HG02763 (cell line): ENCODE measurements at regions not wholly inside any gene's neighbourhood (a gene's known extent, or its start where the extent isn't known, plus 50 kb on each side); places are given as distances from the start of the nearest gene placed in this dataset.
"Not testable (repeated sequence)": the region's sequence is repeated elsewhere in the genome, so short reads cannot be mapped to it uniquely, and the experiment has no call there.

ENCODE experiments used
- ATAC-seq: cut with Tn5 transposase; IDR thresholded peaks from one replicate; pipeline ENCODE4 v1.9.1; 2021; ENCODE audit warnings: mild to moderate bottlenecking, moderate library complexity; ENCODE audit not compliant: unreplicated experiment

- ATAC-seq = peak; percentile 85
These were observed 160.2 kb upstream of the KLF3 start for GRCh38 chr4:38503689-38504395.

GRCh38 chr4:38504396-38504715 lies 159.6 kb upstream of the KLF3 start:
- ATAC-seq = no peak

GRCh38 chr4:38509551-38509950 lies 154.4 kb upstream of the KLF3 start:
- ATAC-seq = no peak

GRCh38 chr4:38510201-38510600 lies 153.8 kb upstream of the KLF3 start:
- no peak for ATAC-seq

- no peak for ATAC-seq
These were observed 152.3 kb upstream of the KLF3 start for GRCh38 chr4:38511702-38512101.

GRCh38 chr4:38512840-38513239 lies 151.2 kb upstream of the KLF3 start:
- ATAC-seq = no peak

- ATAC-seq = no peak
These were observed 149.4 kb upstream of the KLF3 start for GRCh38 chr4:38514465-38515146.

- no peak for ATAC-seq
These were observed 147.8 kb upstream of the KLF3 start for GRCh38 chr4:38516190-38516589.

- no peak for ATAC-seq
These were observed 144.3 kb upstream of the KLF3 start for GRCh38 chr4:38519666-38520065.

- no peak for ATAC-seq
These were observed 140.9 kb upstream of the KLF3 start for GRCh38 chr4:38523054-38523453.

GRCh38 chr4:38523524-38524448 lies 140.2 kb upstream of the KLF3 start:
- ATAC-seq = peak; percentile 96

- ATAC-seq = no peak
These were observed 137.6 kb upstream of the KLF3 start for GRCh38 chr4:38526412-38526811.

- peak; percentile 72 for ATAC-seq
These were observed 134.5 kb upstream of the KLF3 start for GRCh38 chr4:38529189-38530115.

- no peak for ATAC-seq
These were observed 133.5 kb upstream of the KLF3 start for GRCh38 chr4:38530486-38530885.

GRCh38 chr4:38531141-38531727 lies 132.8 kb upstream of the KLF3 start:
- no peak for ATAC-seq

GRCh38 chr4:38532908-38533499 lies 131.0 kb upstream of the KLF3 start:
- ATAC-seq = no peak

GRCh38 chr4:38534344-38535045 lies 129.5 kb upstream of the KLF3 start:
- ATAC-seq = no peak

GRCh38 chr4:38535071-38535470 lies 128.9 kb upstream of the KLF3 start:
- not testable (repeated sequence) for ATAC-seq

GRCh38 chr4:38535717-38536116 lies 128.3 kb upstream of the KLF3 start:
- ATAC-seq = no peak
